GM19467 (cell line): ENCODE measurements at regions not wholly inside any gene's neighbourhood (a gene's known extent, or its start where the extent isn't known, plus 50 kb on each side); places are given as distances from the start of the nearest gene placed in this dataset.

Experiments
- ATAC-seq: cut with Tn5 transposase; IDR thresholded peaks from one replicate; pipeline ENCODE4 v1.9.1; 2021; ENCODE audit warnings: mild to moderate bottlenecking, moderate library complexity; ENCODE audit not compliant: unreplicated experiment

GRCh38 chr5:91706785-91707520 lies 323.8 kb upstream of the ARRDC3 start:
- ATAC-seq = no peak

- no peak for ATAC-seq
These were observed 320.0 kb upstream of the ARRDC3 start for GRCh38 chr5:91703128-91703527.

- ATAC-seq = no peak
These were observed 316.3 kb upstream of the ARRDC3 start for GRCh38 chr5:91699429-91699828.

- ATAC-seq = no peak
These were observed 308.5 kb upstream of the ARRDC3 start for GRCh38 chr5:91691592-91691991.

GRCh38 chr5:91690921-91691320 lies 307.8 kb upstream of the ARRDC3 start:
- ATAC-seq = no peak

- ATAC-seq = no peak
These were observed 304.3 kb upstream of the ARRDC3 start for GRCh38 chr5:91687430-91687829.

GRCh38 chr5:91684625-91685024 lies 301.5 kb upstream of the ARRDC3 start:
- no peak for ATAC-seq

GRCh38 chr5:91670563-91670962 lies 287.4 kb upstream of the ARRDC3 start:
- ATAC-seq = no peak

- no peak for ATAC-seq
These were observed 287.0 kb upstream of the ARRDC3 start for GRCh38 chr5:91670122-91670521.

GRCh38 chr5:91668261-91668660 lies 285.1 kb upstream of the ARRDC3 start:
- ATAC-seq = no peak

GRCh38 chr5:91652678-91653077 lies 269.6 kb upstream of the ARRDC3 start:
- ATAC-seq = no peak

GRCh38 chr5:91651704-91652103 lies 268.6 kb upstream of the ARRDC3 start:
- ATAC-seq = no peak

- no peak for ATAC-seq
These were observed 262.2 kb upstream of the ARRDC3 start for GRCh38 chr5:91645347-91645746.

- no peak for ATAC-seq
These were observed 260.7 kb upstream of the ARRDC3 start for GRCh38 chr5:91643797-91644196.

- ATAC-seq = no peak
These were observed 259.5 kb upstream of the ARRDC3 start for GRCh38 chr5:91642581-91642980.

- ATAC-seq = no peak
These were observed 258.7 kb upstream of the ARRDC3 start for GRCh38 chr5:91641730-91642350.

- no peak for ATAC-seq
These were observed 256.6 kb upstream of the ARRDC3 start for GRCh38 chr5:91639744-91640143.

GRCh38 chr5:91638010-91638409 lies 254.9 kb upstream of the ARRDC3 start:
- ATAC-seq = no peak

GRCh38 chr5:91635950-91636734 lies 253.0 kb upstream of the ARRDC3 start:
- ATAC-seq = no peak

GRCh38 chr5:91632871-91633270 lies 249.8 kb upstream of the ARRDC3 start:
- no peak for ATAC-seq

- no peak for ATAC-seq
These were observed 228.6 kb upstream of the ARRDC3 start for GRCh38 chr5:91611746-91612145.

- no peak for ATAC-seq
These were observed 224.6 kb upstream of the ARRDC3 start for GRCh38 chr5:91607675-91608074.
